ENCODE measurements at regions not wholly inside any gene's neighbourhood (a gene's known extent, or its start where the extent isn't known, plus 50 kb on each side); places are given as distances from the start of the nearest gene placed in this dataset.

- intact Hi-C loops (cut with micrococcal nuclease): no loop called here
- BruUV-seq (replicated peaks): no TSS peak
- Mint-ChIP-seq H3K4me3 (ENCODE audit: unreplicated experiment) (no peak overlapping the region), H3K36me3 (ENCODE audit: insufficient read depth, unreplicated experiment) (no peaks in the 10 kb centered on the region), H3K27me3 (ENCODE audit: insufficient read depth, unreplicated experiment) (no peaks in the 10 kb centered on the region), H3K9me3 (ENCODE audit: unreplicated experiment) (no peaks in the 10 kb centered on the region), H3K4me1 (ENCODE audit: insufficient read depth, unreplicated experiment) (peaks cover 6% of the 10 kb centered on the region), H3K27ac (ENCODE audit: low read depth, unreplicated experiment) (no peak overlapping the region)
- DNase-seq (ENCODE audit: unreplicated experiment): peak; percentile 16
- CTCF ChIA-PET: no interaction called here
- TF ChIP-seq CTCF (IDR thresholded peaks at IDR 0.05; ENCODE audit: unreplicated experiment): no peak
- POLR2A ChIA-PET: interaction anchor here (0.6 kb wide), 1 partner anchor 9 kb away, joined by 3 read pairs; no protein-coding TSS in a partner anchor
Observed at GRCh38 chr4:24137671-24138601, 248.1 kb upstream of the PPARGC1A start.

DNA sequence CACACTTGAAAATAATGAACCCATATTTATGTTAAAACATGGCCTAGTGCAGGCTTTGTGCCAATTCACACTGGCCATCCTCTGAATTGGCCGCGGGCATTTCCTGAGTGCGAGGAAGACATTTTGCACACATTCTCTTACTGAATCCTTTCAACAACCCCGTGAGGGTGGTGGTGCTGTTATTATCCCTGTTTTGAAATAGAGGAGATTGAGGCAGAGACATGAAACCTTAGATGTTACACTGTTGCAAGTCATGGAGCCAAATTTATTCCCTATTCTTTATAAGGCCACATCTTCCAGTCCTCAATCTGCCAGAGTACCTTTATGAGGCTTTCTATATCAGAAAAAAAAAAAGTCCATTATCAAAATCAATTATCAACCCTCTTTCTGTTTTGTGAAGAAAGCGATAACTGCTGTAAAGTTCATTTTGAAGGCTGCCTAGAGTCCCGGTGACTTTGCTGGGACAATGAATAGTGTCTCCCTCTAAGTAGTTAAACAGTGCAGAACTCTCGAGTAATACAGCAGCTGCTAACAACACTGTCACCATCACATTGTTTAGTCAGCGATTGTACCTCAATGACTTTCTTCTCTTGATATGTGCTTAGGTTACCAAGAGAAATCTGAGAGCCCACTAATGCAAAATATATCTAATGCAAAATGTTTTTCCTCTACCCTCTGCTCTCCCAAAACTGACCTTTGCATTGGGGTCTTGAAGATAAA lies 242.3 kb upstream of the PPARGC1A start:
- CTCF ChIA-PET: no interaction called here
- no TSS peak for BruUV-seq (replicated peaks)
- intact Hi-C loops (cut with micrococcal nuclease): no loop called here
- peaks cover 17% of the 10 kb centered on the region for H3K4me1 Mint-ChIP-seq (ENCODE audit: insufficient read depth, unreplicated experiment)
- H3K36me3 Mint-ChIP-seq (ENCODE audit: insufficient read depth, unreplicated experiment): peaks cover 7% of the 10 kb centered on the region
- POLR2A ChIA-PET: interaction anchor here (0.9 kb wide), 1 partner anchor 13 kb away, joined by 3 read pairs; no protein-coding TSS in a partner anchor
- H3K4me3 Mint-ChIP-seq (ENCODE audit: unreplicated experiment): no peak overlapping the region
- H3K27me3 Mint-ChIP-seq (ENCODE audit: insufficient read depth, unreplicated experiment): no peaks in the 10 kb centered on the region
- H3K9me3 Mint-ChIP-seq (ENCODE audit: unreplicated experiment): no peaks in the 10 kb centered on the region
- H3K27ac Mint-ChIP-seq (ENCODE audit: low read depth, unreplicated experiment): no peak overlapping the region
- TF ChIP-seq CTCF (IDR thresholded peaks at IDR 0.05; ENCODE audit: unreplicated experiment): no peak
- no peak for DNase-seq (ENCODE audit: unreplicated experiment)

GRCh38 chr4:24130637-24131036 lies 240.8 kb upstream of the PPARGC1A start:
- CTCF ChIA-PET: no interaction called here
- intact Hi-C loops (cut with micrococcal nuclease): no loop called here
- Mint-ChIP-seq H3K4me1 (ENCODE audit: insufficient read depth, unreplicated experiment) (peaks cover 17% of the 10 kb centered on the region), H3K4me3 (ENCODE audit: unreplicated experiment) (no peak overlapping the region), H3K27me3 (ENCODE audit: insufficient read depth, unreplicated experiment) (no peaks in the 10 kb centered on the region), H3K9me3 (ENCODE audit: unreplicated experiment) (no peaks in the 10 kb centered on the region), H3K27ac (ENCODE audit: low read depth, unreplicated experiment) (no peak overlapping the region), H3K36me3 (ENCODE audit: insufficient read depth, unreplicated experiment) (peaks cover 7% of the 10 kb centered on the region)
- no peak for TF ChIP-seq CTCF (IDR thresholded peaks at IDR 0.05; ENCODE audit: unreplicated experiment)
- DNase-seq (ENCODE audit: unreplicated experiment): no peak
- no TSS peak for BruUV-seq (replicated peaks)
- POLR2A ChIA-PET: interaction anchor here (0.6 kb wide), 1 partner anchor 27 kb away, joined by 3 read pairs; no protein-coding TSS in a partner anchor

DNA sequence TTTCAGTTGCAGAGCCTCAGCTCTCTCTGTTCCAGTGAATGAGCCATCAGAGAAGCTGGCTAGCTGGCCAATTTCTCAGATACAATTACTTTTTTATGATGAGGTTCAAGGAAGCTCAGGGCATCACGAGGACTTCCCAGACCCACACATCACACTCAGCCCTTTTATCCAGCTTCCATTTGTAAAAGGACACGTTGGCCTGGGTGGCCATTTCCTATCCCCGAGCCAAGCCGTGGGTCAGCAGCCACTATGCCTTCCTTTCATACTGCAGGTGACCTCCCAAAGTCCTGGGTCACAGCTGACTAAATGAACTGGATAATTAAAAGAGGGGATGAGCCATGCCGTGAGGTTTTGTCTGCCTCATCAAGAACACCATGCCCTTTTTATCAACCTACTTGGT lies 236.9 kb upstream of the PPARGC1A start:
- Mint-ChIP-seq H3K4me1 (ENCODE audit: insufficient read depth, unreplicated experiment) (peaks cover 17% of the 10 kb centered on the region), H3K27me3 (ENCODE audit: insufficient read depth, unreplicated experiment) (no peaks in the 10 kb centered on the region), H3K36me3 (ENCODE audit: insufficient read depth, unreplicated experiment) (peaks cover 7% of the 10 kb centered on the region), H3K27ac (ENCODE audit: low read depth, unreplicated experiment) (no peak overlapping the region), H3K9me3 (ENCODE audit: unreplicated experiment) (no peaks in the 10 kb centered on the region), H3K4me3 (ENCODE audit: unreplicated experiment) (no peak overlapping the region)
- no peak for DNase-seq (ENCODE audit: unreplicated experiment)
- intact Hi-C loops (cut with micrococcal nuclease): no loop called here
- ChIA-PET POLR2A (interaction anchor here (1.1 to 2.8 kb wide), 3 partner anchors 21 to 84 kb away, joined by 3 to 20 read pairs (median 11); no protein-coding TSS in a partner anchor), CTCF (interaction anchor here (1.6 kb wide), 1 partner anchor 292 kb away, joined by 5 read pairs; no protein-coding TSS in a partner anchor)
- no TSS peak for BruUV-seq (replicated peaks)
- TF ChIP-seq CTCF (IDR thresholded peaks at IDR 0.05; ENCODE audit: unreplicated experiment): no peak
